GM12872 (cell line): ENCODE measurements at regions not wholly inside any gene's neighbourhood (a gene's known extent, or its start where the extent isn't known, plus 50 kb on each side); places are given as distances from the start of the nearest gene placed in this dataset.

Experiments used
- TF ChIP-seq, protein P1 (sequence below): IDR thresholded peaks from 3 replicates; pipeline ENCODE4 v1.5.1; 2011; ENCODE audit warnings: low read depth, mild to moderate bottlenecking, low read length, moderate library complexity; ENCODE audit not compliant: insufficient read depth

DNA sequence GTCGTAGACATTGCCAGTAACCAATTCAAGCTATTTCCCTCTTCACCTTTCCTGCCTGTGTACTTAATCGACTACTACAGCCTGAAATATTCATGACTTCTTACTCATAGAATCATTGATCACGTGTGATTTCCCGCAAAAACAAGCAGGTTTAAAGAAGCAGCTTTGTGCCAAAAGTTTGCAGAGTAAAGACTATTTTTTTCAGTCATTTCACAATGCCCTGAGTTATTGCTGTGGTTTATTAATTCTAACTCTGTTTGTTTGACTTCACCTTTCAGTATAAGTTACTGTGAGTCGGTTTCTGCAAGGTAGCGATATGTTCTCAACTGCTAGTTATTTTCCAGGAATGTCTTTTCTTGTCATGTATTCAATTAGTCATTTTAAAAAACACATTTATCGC lies 995.3 kb downstream of the SORCS1 start:
- TF ChIP-seq, protein P1, sequence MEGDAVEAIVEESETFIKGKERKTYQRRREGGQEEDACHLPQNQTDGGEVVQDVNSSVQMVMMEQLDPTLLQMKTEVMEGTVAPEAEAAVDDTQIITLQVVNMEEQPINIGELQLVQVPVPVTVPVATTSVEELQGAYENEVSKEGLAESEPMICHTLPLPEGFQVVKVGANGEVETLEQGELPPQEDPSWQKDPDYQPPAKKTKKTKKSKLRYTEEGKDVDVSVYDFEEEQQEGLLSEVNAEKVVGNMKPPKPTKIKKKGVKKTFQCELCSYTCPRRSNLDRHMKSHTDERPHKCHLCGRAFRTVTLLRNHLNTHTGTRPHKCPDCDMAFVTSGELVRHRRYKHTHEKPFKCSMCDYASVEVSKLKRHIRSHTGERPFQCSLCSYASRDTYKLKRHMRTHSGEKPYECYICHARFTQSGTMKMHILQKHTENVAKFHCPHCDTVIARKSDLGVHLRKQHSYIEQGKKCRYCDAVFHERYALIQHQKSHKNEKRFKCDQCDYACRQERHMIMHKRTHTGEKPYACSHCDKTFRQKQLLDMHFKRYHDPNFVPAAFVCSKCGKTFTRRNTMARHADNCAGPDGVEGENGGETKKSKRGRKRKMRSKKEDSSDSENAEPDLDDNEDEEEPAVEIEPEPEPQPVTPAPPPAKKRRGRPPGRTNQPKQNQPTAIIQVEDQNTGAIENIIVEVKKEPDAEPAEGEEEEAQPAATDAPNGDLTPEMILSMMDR, result no peak

DNA sequence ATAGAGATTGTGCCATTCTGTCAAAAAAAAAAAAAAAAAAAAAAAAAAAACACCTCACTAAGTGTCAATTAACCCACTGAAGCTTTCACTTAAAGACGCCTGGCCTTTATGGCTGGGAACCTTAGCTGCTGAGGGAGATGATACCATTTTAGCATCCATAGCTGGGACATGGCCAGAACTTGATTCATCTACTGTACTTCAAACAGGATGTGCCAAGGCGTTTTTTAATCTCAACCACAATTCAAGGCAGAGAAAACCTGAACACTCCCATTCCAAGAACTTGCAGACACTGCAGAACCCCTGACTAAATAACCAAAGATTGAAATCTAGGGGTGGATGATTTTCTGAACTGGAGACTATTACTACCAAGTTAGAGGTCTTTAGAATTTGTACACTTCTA lies 996.6 kb downstream of the SORCS1 start:
- TF ChIP-seq, protein P1, result no peak

DNA sequence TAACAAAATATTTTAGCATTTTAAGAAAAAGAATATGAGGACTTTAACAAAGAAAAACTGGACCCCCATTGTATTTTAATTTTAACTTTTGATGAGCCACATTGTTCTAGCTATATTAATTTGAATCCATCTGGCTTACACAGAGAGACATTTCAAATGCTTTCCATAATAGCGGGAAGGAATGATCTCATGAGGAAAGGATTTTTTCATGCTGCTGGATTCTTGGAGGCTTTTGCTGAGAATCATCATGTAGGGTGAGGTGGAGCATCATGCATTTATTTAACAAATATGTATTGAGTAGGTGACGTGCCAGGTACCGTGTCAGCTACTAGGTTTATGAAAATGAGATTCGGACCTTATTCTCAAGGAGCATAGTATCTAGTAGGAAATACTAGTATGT lies 1006.3 kb downstream of the SORCS1 start:
- TF ChIP-seq, protein P1, result no peak

DNA sequence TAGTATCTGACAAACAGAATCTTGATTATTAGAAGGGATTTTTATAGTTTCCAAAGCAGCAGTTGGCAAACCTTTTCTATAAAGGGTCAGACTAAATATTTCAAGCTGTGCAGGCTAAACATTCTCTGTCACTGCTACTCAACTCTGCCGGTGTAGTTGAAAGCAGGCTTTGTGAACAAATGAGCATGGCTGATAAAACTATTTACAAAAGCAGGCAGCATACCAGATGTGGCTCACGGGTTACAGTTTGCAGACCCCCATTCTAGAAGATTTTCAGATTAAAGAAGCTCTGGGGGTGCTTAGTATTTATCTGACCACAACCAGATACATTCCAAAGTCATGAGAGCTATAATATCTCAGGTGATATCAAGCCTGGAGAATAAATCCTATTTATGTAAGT lies 1017.5 kb downstream of the SORCS1 start:
- TF ChIP-seq, protein P1, result no peak

DNA sequence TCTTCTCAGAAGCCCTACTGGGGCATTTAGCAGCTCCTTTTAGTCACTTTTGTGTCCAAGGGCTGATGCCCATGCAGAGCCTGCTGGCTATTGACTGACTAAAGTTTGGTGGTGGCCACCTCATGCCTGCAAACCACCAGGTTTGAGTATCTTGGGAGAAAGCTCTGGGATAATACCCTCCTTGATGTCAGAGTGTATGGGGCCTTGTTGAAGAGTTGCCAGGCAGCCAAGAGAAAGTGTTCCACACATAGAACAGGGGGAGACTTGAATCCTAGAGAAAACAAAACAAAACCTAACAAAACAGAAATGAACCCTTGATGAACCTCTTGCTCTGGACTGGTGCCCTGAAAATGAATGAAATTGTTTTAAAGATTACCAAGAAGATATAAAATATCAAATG lies 1024.6 kb downstream of the SORCS1 start:
- TF ChIP-seq, protein P1, result no peak

DNA sequence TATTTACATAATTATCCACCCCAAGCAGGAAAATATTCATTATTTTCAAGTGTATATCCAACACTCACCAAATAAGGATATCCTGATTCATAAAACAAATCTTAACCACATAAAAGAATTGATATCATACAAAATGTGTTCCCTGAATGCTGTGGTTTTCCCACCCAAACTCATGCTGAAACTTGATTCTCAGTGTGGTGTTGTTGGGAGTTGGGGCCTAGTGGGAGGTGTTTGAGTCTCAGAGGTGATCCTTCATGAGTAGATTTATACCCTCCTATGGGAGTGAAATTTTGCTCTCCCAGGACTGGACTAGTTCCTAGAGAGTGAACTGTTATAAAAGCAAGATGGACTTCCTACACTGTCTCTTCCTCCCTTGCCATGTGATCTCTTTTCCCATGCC lies 1028.3 kb downstream of the SORCS1 start:
- TF ChIP-seq, protein P1, result no peak

DNA sequence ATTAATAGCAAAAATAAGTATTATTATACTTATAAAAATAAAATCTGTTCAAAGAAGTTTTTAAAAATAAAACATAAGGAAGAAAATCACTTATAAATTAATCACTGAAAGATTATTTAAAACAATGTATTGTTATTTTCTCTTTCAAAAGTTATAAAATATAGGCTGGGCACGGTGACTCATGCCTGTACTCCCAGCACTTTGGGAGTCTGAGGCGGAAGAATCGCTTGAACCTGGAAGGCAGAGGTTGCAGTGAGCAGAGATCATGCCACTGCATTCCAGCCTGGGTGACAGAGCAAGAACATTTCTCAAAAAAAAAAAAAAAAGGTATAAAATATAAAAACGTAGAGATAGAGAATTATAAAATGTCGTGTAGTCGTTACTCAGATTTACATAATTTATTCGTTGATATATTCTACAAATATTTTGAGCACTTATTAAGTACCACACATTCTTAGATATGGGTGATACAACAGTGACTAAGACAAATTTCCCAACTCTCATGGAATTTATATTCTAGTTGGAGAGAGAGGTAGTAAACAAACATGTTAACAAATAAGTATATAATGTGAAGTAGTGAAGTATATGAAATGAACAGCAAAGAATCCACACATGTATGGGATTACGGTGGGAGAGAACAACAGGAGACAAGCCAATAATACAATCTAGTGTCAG lies 1030.0 kb downstream of the SORCS1 start:
- TF ChIP-seq, protein P1, result no peak
